NCI-H526 (cell line): ENCODE measurements at regions not wholly inside any gene's neighbourhood (a gene's known extent, or its start where the extent isn't known, plus 50 kb on each side); places are given as distances from the start of the nearest gene placed in this dataset.
A peak's percentile ranks its signal among the peaks of the same experiment; 100 is the strongest.
"Not testable (repeated sequence)": the region's sequence is repeated elsewhere in the genome, so short reads cannot be mapped to it uniquely, and the experiment has no call there.

Experiments
- DNase-seq, 2 experiments: peaks; one replicate each; lab custom pipeline; 2025; lab: John Stamatoyannopoulos, UW

- DNase-seq, result no peak
Observed at GRCh38 chr22:48820481-48821345, 1007.0 kb downstream of the BRD1 start.

- no peak for DNase-seq
Observed at GRCh38 chr22:48819961-48820360, 1007.7 kb downstream of the BRD1 start.

DNA sequence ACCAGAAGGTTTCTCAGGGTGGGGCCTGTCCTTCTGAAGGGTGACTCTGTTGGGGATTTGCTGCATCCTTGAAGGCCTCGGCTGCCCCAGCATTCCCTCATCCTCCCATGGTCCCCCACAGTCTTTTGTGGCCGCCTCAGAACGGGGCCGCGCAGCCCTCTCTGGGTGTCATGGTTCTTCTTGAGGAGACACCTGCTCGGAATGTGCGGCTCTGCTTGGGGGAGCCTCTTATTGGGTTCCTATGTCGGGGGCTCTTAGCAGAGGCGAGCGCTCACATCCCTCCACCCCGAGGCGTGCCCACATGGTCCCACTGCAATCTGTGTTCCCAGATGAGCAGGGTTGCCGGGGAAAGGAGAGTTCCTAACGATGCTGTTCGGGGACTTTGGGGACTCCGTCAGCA, 1008.4 kb downstream of the BRD1 start:
- DNase-seq, result no peak

GRCh38 chr22:48817491-48817890, 1010.2 kb downstream of the BRD1 start:
- not testable (repeated sequence) for DNase-seq

- no peak for DNase-seq
Observed at GRCh38 chr22:48811885-48812284, 1015.8 kb downstream of the BRD1 start.

GRCh38 chr22:48808038-48808960, 1019.4 kb downstream of the BRD1 start:
- DNase-seq, result no peak

- no peak for DNase-seq
Observed at GRCh38 chr22:48807155-48807554, 1020.5 kb downstream of the BRD1 start.

- peak in 1 of 2 experiments; percentile 30 for DNase-seq
Observed at GRCh38 chr22:48806227-48806781, 1021.4 kb downstream of the BRD1 start.

GRCh38 chr22:48805516-48805915, 1022.2 kb downstream of the BRD1 start:
- no peak for DNase-seq

- DNase-seq, result no peak
Observed at GRCh38 chr22:48804811-48805301, 1022.8 kb downstream of the BRD1 start.

DNA sequence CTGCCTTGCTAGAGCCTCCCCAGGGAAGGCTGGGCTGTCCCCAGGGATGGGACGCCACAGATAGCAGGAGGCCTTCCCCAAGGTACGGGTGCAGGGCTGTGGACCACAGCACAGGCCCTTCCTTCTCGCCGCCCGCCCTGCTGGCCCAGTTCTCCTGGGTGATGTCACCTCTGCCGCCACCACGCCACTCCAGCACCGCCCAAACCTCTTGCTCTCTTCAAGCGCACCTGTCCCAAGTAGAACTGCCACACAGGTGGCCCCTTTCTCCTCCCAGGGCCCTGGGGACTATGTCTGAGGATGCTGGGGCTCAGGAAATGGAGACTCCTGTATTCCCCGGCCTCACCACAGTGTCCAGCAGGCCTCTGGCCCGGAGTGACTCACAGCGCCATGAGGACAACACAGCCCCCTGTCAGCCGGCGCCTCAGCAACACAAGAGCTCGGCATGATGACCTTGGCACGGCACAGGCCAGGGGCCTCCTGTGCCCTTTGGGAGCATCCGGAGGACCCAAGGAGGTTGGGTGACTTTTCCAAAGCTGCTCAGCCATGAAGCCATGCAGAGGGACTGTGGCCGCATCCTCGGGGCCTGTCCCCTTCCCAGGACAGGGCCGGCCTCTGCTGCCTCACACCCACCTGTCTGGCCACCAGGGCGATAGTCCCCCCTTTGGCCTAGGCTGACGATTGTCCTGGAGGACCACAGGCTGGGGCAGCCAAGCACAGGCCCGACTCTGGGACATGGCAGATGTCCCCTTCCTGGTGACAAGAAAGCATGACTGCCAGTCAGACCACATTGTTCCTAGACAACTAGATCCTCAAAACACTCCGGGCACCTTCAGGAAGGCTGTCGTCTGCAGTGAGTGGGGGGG, 1023.5 kb downstream of the BRD1 start:
- DNase-seq, result no peak

DNA sequence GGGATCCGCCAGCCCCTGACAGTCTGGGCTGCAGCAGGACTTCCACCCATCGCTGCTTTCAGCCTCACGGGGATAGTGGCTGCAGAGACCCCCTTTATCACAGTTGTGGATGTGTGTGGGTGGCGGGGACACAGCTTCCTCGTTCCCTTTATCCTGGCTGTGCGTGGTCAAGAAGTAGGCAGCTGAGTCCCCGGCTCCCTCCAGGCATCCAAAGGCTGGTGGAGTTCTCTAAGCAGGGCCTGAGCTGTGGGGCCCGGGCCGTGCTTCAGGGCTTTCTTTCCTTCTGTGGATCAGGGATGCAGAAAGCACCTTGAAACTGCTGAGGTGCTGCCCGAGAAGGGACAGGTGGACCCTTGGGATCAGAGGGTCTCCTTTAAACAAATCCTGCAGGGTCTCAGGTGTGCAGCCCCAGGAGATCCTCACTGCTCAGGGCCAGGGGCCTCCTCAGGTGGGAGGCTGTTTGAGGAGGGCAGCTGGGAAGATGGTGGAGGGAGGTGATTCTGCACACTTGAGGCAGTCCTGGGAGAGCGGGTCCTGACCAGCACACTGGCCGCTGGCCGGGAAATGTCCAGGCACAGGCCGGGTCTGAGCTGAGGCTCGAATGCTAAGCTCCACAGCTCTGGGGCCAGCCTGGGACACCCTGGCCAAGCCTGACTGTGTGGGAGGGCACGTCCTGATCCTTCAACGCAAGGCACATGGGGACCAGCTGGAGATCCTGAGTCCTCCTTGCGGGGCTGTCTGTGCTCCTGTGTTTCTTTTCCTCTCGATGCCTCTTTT, 1024.3 kb downstream of the BRD1 start:
- DNase-seq, result no peak

GRCh38 chr22:48802576-48802975, 1025.1 kb downstream of the BRD1 start:
- DNase-seq, result no peak

DNA sequence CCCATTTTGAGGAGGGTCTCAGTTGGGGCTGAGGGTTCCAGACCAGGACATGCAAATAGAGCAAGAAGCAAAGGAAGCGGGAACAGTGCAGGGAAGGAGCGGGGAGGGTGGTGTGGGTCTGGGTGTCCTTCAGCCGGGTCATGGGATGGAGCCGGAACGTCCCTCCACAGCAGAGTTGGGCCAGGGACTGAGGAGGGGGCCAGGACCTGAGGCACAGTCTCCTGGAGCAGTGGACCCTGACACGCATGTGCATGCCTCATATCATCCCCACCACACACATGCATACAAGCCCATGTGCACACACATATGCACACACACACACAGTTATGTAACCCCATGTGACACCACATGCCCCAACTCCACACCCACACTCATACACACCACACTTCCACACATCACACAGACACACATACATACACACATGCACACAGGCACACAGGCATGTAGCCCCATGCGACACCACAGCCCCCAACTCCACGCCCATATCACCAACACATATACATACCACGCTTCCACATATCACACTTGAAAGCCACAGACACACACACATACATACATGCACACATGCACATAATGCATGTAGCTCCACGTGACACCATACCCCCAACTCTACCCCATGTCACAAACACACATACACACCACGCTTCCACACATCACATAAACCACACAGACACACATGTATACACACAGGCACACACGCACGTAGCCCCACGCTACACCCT, 1026.6 kb downstream of the BRD1 start:
- DNase-seq, result no peak

- DNase-seq, result no peak
Observed at GRCh38 chr22:48800036-48800885, 1027.4 kb downstream of the BRD1 start.

DNA sequence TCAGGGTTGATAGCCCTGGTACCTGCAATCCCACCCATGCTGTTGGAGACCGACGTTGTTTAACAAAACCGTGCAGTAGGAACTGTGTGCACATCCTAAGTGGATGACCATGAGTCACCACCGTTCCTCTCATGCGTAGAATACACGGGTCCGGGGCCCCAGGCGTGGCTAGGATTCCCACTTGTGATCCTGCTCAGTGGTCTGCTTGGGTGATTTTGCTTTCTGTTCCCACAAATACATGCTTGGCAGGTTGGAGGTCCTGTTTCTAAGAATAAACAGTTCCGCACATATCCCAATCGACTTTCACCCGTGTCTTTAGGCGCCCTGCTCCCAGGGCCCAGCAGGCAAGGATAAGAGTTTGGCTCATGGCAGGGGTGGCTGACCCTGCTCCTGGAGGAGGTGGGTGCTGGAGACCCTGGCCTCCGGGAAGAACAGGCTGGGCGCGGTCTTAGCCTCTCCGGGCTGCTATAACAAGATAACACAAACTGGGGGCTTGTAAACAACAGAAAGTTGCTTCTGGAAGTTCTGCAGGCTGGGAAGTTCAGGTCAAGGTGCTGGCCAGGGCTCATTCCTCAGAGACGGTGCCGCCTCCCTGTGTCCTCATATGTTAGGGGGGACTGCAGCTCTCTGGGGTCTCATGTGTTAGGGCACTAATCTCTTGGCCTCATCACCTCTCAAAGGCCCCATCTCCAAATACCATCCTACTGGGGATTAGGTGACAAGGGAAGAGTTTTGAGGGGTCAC, 1028.3 kb downstream of the BRD1 start:
- DNase-seq, result no peak

DNA sequence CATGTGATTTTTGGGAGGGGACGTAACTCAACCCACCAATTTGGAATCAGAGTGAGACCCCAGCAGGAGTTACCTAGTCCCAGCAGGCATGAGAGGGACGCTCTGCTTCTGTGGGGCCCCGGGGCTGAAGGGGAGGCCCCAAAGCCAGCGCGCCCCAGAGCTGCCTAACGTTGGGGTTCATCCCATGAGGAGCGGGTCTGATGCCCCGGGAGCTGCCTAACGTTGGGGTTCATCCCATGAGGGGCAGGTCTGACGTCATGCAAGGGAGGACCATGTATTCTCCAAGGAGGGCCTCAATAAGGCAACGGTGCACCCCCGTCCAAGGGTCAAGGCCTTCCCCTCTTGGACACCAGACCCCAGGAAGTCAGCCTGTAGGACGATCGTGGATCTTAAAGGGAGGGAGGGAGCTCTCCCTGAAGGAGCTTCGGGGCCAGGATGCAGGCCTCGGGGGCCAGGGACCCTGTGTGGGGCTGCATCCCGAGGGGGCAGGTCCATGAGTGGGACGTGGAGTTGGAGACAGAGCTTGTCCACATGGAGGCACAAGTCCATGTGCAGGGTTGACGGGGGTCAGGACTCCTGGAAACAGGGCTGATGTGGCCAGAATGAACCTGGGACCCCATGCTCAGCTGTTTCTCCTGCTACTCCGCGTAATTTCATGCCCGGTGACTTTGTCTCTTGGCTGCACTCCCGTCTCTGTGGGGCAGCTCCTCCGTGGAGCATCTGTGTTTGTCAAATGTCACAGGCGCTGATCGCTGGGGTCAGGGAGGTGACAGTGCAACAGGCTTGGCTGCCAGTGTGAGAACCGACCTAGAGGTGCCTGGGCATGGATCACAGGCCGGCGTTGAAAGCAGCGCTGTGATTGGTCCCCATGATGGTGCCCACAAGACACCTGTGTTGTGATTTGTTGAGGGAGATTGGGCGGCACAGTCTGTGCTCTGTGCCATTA, 1029.1 kb downstream of the BRD1 start:
- DNase-seq, result no peak
